HUES48 (cell line): ENCODE measurements at regions not wholly inside any gene's neighbourhood (a gene's known extent, or its start where the extent isn't known, plus 50 kb on each side); places are given as distances from the start of the nearest gene placed in this dataset.
"Not testable (repeated sequence)": the region's sequence is repeated elsewhere in the genome, so short reads cannot be mapped to it uniquely, and the experiment has no call there.

ENCODE experiments used
- H3K27ac ChIP-seq: one replicate; pipeline ENCODE4 v1.7.0; 2013; ENCODE audit warnings: low read depth, low read length, inconsistent platforms
- H3K27me3 ChIP-seq: 2 replicates; pipeline ENCODE4 v1.6.1; 2013; ENCODE audit warnings: mild to moderate bottlenecking, low read length; ENCODE audit not compliant: control insufficient read depth, insufficient read depth
- H3K36me3 ChIP-seq: 2 replicates; pipeline ENCODE4 v1.6.1; 2013; ENCODE audit warnings: low read length; ENCODE audit not compliant: control insufficient read depth, insufficient read depth
- H3K4me1 ChIP-seq: 2 replicates; pipeline ENCODE4 v1.6.1; 2013; ENCODE audit warnings: mild to moderate bottlenecking, low read length; ENCODE audit not compliant: control insufficient read depth, insufficient read depth
- H3K4me3 ChIP-seq: 2 replicates; pipeline ENCODE4 v1.5.1; 2013; ENCODE audit warnings: mild to moderate bottlenecking, low read depth, low read length
- H3K9ac ChIP-seq: 2 replicates; pipeline ENCODE4 v1.6.1; 2013; ENCODE audit warnings: mild to moderate bottlenecking, low read depth, low read length, moderate library complexity
- H3K9me3 ChIP-seq: 2 replicates; pipeline ENCODE4 v1.6.1; 2013; ENCODE audit warnings: low read length; ENCODE audit not compliant: control insufficient read depth, insufficient read depth

GRCh38 chr2:52288596-52288995 lies 1256.7 kb upstream of the NRXN1 start:
- Histone ChIP-seq H3K4me3 (no peak overlapping the region), H3K9ac (no peak overlapping the region), H3K4me1 (peaks cover 16% of the 10 kb centered on the region), H3K27ac (no peak overlapping the region), H3K36me3 (no peaks in the 10 kb centered on the region), H3K9me3 (peaks cover 3% of the 10 kb centered on the region; the same call in 1 of the 2 replicates), H3K27me3 (no peaks in the 10 kb centered on the region)

- Histone ChIP-seq H3K9me3 (peaks cover 12% of the 10 kb centered on the region), H3K4me1 (no peaks in the 10 kb centered on the region), H3K4me3 (no peak overlapping the region), H3K36me3 (no peaks in the 10 kb centered on the region), H3K27ac (no peak overlapping the region), H3K9ac (no peak overlapping the region), H3K27me3 (no peaks in the 10 kb centered on the region)
Measured at GRCh38 chr2:52269696-52270485, 1238.0 kb upstream of the NRXN1 start.

GRCh38 chr2:52264911-52265310 lies 1233.0 kb upstream of the NRXN1 start:
- Histone ChIP-seq H3K4me1 (peaks cover 9% of the 10 kb centered on the region), H3K9ac (no peak overlapping the region), H3K36me3 (no peaks in the 10 kb centered on the region), H3K27me3 (no peaks in the 10 kb centered on the region), H3K27ac (no peak overlapping the region), H3K9me3 (no peaks in the 10 kb centered on the region), H3K4me3 (no peak overlapping the region)

GRCh38 chr2:52264488-52264887 lies 1232.6 kb upstream of the NRXN1 start:
- Histone ChIP-seq H3K9ac (no peak overlapping the region), H3K36me3 (no peaks in the 10 kb centered on the region), H3K9me3 (no peaks in the 10 kb centered on the region), H3K4me3 (no peak overlapping the region), H3K27me3 (no peaks in the 10 kb centered on the region), H3K4me1 (peaks cover 9% of the 10 kb centered on the region), H3K27ac (no peak overlapping the region)

GRCh38 chr2:52260904-52261303 lies 1229.0 kb upstream of the NRXN1 start:
- no peak overlapping the region; the same call in 1 of the 2 replicates for H3K4me3 ChIP-seq
- no peak overlapping the region for H3K27ac ChIP-seq
- peaks cover 9% of the 10 kb centered on the region for H3K4me1 ChIP-seq
- H3K36me3 ChIP-seq, result no peaks in the 10 kb centered on the region
- no peaks in the 10 kb centered on the region for H3K27me3 ChIP-seq
- H3K9me3 ChIP-seq, result no peaks in the 10 kb centered on the region
- H3K9ac ChIP-seq, result no peak overlapping the region

GRCh38 chr2:52258967-52259366 lies 1227.0 kb upstream of the NRXN1 start:
- not testable (repeated sequence) for H3K9me3 ChIP-seq, H3K4me3 ChIP-seq, H3K27ac ChIP-seq, H3K27me3 ChIP-seq, H3K9ac ChIP-seq, H3K36me3 ChIP-seq, H3K4me1 ChIP-seq

GRCh38 chr2:52258038-52258437 lies 1226.1 kb upstream of the NRXN1 start:
- no peak overlapping the region for H3K27ac ChIP-seq
- H3K36me3 ChIP-seq, result no peaks in the 10 kb centered on the region
- no peaks in the 10 kb centered on the region for H3K27me3 ChIP-seq
- peaks cover 17% of the 10 kb centered on the region for H3K4me1 ChIP-seq
- H3K9ac ChIP-seq, result no peak overlapping the region
- no peak overlapping the region for H3K4me3 ChIP-seq
- H3K9me3 ChIP-seq, result peaks cover 6% of the 10 kb centered on the region; the same call in 1 of the 2 replicates

GRCh38 chr2:52253416-52253980 lies 1221.6 kb upstream of the NRXN1 start:
- H3K9ac ChIP-seq, result no peak overlapping the region
- peaks cover 6% of the 10 kb centered on the region; the same call in 1 of the 2 replicates for H3K9me3 ChIP-seq
- H3K27ac ChIP-seq, result no peak overlapping the region
- H3K27me3 ChIP-seq, result no peaks in the 10 kb centered on the region
- no peaks in the 10 kb centered on the region for H3K36me3 ChIP-seq
- H3K4me3 ChIP-seq, result no peak overlapping the region
- H3K4me1 ChIP-seq, result peaks cover 9% of the 10 kb centered on the region

GRCh38 chr2:52238782-52239181 lies 1206.8 kb upstream of the NRXN1 start:
- Histone ChIP-seq H3K27ac (no peak overlapping the region), H3K27me3 (no peaks in the 10 kb centered on the region), H3K9me3 (no peaks in the 10 kb centered on the region), H3K4me1 (peaks cover 12% of the 10 kb centered on the region; the same call in 1 of the 2 replicates), H3K36me3 (no peaks in the 10 kb centered on the region), H3K4me3 (no peak overlapping the region), H3K9ac (no peak overlapping the region)

GRCh38 chr2:52222128-52222527 lies 1190.2 kb upstream of the NRXN1 start:
- Histone ChIP-seq H3K4me3 (no peak overlapping the region), H3K9me3 (no peaks in the 10 kb centered on the region), H3K9ac (no peak overlapping the region), H3K4me1 (no peaks in the 10 kb centered on the region), H3K36me3 (no peaks in the 10 kb centered on the region), H3K27ac (no peak overlapping the region), H3K27me3 (no peaks in the 10 kb centered on the region)

GRCh38 chr2:52220393-52220792 lies 1188.5 kb upstream of the NRXN1 start:
- H3K27me3 ChIP-seq, result no peaks in the 10 kb centered on the region
- H3K36me3 ChIP-seq, result no peaks in the 10 kb centered on the region
- H3K9ac ChIP-seq, result no peak overlapping the region
- no peaks in the 10 kb centered on the region for H3K4me1 ChIP-seq
- H3K4me3 ChIP-seq, result no peak overlapping the region
- H3K27ac ChIP-seq, result no peak overlapping the region
- H3K9me3 ChIP-seq, result no peaks in the 10 kb centered on the region
